Gastroesophageal sphincter (tissue), 4 donors: ENCODE measurements at regions not wholly inside any gene's neighbourhood (a gene's known extent, or its start where the extent isn't known, plus 50 kb on each side); places are given as distances from the start of the nearest gene placed in this dataset.

Source experiments
- ATAC-seq: fragments of 150-250 bp; one replicate; pipeline ENCODE4 v1.9.1; 2016; ENCODE audit warnings: mild to moderate bottlenecking, moderate library complexity
- H3K27ac ChIP-seq, 4 donors: fragments of 200-600 bp; sonication (generic) in 3 of 4; 1 replicate in 3 of 4; 2 replicates in 1 of 4; pipeline ENCODE4 v1.5.1; 2016 to 2019
- H3K27me3 ChIP-seq: fragments of 200-600 bp; sonication (generic); one replicate; pipeline ENCODE4 v1.5.1; 2019
- H3K36me3 ChIP-seq, 2 donors: fragments of 200-600 bp; sonication (generic); one replicate each; pipeline ENCODE4 v1.5.1; 2019; ENCODE audit warnings: control low read depth in 1 of 2
- H3K4me1 ChIP-seq, 3 donors: fragments of 200-600 bp; sonication (generic); 1 replicate in 2 of 3; 2 replicates in 1 of 3; pipeline ENCODE4 v1.5.1; 2016 to 2019; ENCODE audit warnings: control low read depth in 2 of 3
- H3K4me3 ChIP-seq, 2 donors: fragments of 200-600 bp; sonication (generic); one replicate each; pipeline ENCODE4 v1.5.1; 2019; ENCODE audit warnings: mild to moderate bottlenecking in 1 of 2, moderate library complexity in 1 of 2
- H3K9me3 ChIP-seq, 3 donors: fragments of 200-600 bp; sonication (generic); one replicate each; pipeline ENCODE4 v1.5.1; 2017 to 2019; ENCODE audit warnings: control low read depth in 2 of 3
- EP300 ChIP-seq: sonication (generic); formaldehyde crosslinking; IDR thresholded peaks from one replicate; pipeline ENCODE4 v1.6.1; 2017; ENCODE audit warnings: antibody characterized with exemption, mild to moderate bottlenecking
- POLR2A ChIP-seq, 2 donors: fragments of 450-650 bp; IDR thresholded peaks; one replicate each; pipeline ENCODE4 v1.6.1; 2017; ENCODE audit warnings: antibody characterized with exemption in 2 of 2, mild to moderate bottlenecking in 2 of 2, moderate library complexity in 1 of 2
- POLR2AphosphoS5 ChIP-seq: sonication (generic); formaldehyde crosslinking; IDR thresholded peaks from one replicate; pipeline ENCODE4 v1.6.1; 2017; ENCODE audit warnings: antibody characterized with exemption
- WGBS, 2 donors: methylation state at CpG; one replicate each; pipeline ENCODE4 v1.1.5; 2018; ENCODE audit warnings: low coverage in 1 of 2; 5-methylcytosine and 5-hydroxymethylcytosine counted together
- TF ChIP-seq, protein P1 (sequence below), 4 experiments: fragments of 200-600 bp in 2 of 4; fragments of 450-650 bp in 2 of 4; sonication (generic) in 1 of 4; IDR thresholded peaks; one replicate each; pipeline ENCODE4 v1.5.1; 2017 to 2019; ENCODE audit warnings: antibody characterized with exemption in 4 of 4, mild to moderate bottlenecking in 2 of 4, moderate library complexity in 2 of 4

DNA sequence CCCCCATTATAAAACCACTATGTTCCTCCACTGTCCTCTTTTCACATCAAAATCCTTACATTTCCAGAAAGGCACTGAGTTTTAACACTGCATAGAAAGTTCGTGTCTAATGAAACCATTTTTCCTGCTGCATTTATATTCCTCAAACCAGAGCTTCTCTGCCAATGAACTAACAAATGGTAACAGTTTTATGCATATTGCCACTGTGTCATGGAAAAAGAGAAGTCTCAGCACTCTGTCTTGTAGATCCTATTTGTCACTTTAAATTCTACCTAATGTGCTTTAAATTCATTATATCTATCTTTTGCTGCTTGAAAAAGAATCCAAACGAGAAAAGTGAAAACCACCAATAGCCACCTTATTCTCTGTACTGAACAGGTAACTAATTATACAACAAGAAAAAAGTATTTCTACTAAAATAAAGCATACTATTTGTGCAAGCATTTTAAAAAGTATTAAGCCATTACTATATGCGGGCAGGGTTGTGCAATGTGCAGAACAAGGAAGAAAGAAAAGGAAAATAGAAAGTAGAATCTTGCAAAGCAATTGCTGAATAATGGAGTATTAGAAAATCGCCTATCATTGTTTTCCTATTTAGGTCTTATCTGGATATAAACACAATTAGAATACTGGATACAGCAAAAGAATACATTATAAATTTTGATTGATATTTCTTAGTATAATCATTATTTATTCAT lies 328.9 kb downstream of the ZEB2 start:
- Histone ChIP-seq H3K36me3 (no peaks in the 10 kb centered on the region), H3K9me3 (no peaks in the 10 kb centered on the region), H3K4me1 (no peaks in the 10 kb centered on the region), H3K27me3 (no peaks in the 10 kb centered on the region), H3K4me3 (no peak overlapping the region), H3K27ac (no peak overlapping the region)
- ATAC-seq = no peak
- 84 to 87% methylated on average over 4 of the region's 4 CpGs for WGBS, 2 donors
- TF ChIP-seq, protein P1, sequence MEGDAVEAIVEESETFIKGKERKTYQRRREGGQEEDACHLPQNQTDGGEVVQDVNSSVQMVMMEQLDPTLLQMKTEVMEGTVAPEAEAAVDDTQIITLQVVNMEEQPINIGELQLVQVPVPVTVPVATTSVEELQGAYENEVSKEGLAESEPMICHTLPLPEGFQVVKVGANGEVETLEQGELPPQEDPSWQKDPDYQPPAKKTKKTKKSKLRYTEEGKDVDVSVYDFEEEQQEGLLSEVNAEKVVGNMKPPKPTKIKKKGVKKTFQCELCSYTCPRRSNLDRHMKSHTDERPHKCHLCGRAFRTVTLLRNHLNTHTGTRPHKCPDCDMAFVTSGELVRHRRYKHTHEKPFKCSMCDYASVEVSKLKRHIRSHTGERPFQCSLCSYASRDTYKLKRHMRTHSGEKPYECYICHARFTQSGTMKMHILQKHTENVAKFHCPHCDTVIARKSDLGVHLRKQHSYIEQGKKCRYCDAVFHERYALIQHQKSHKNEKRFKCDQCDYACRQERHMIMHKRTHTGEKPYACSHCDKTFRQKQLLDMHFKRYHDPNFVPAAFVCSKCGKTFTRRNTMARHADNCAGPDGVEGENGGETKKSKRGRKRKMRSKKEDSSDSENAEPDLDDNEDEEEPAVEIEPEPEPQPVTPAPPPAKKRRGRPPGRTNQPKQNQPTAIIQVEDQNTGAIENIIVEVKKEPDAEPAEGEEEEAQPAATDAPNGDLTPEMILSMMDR (IDR thresholded peaks at IDR 0.05) = no peak
- TF ChIP-seq EP300 (no peak), POLR2AphosphoS5 (no peak), POLR2A (IDR thresholded peaks at IDR 0.05) (no peak)

DNA sequence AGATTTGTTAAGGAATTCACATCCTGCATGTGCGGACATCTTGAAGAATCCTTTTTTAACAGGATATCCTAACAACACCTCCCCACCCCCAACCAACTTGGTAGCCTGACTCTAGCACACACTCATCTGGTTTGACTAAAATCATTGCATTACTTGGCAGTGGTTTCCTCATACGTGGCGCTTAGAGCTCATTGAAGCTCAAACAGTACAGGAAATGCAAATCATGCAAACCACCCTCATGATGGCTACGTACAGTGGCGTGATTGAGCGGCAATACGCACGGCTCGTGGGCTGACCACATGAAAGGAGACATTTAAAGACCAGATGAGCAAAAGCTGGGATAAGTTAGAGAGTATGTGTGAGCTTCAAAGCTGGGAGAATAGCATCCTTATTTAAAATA lies 336.2 kb downstream of the ZEB2 start:
- no peak for TF ChIP-seq POLR2A (IDR thresholded peaks at IDR 0.05)
- TF ChIP-seq, protein P1 (IDR thresholded peaks at IDR 0.05) = no peak
- no peak for TF ChIP-seq EP300
- no peak for TF ChIP-seq POLR2AphosphoS5
- WGBS, 2 donors = 86 to 88% methylated on average over 9 of the region's 9 CpGs
- Histone ChIP-seq H3K27me3 (no peaks in the 10 kb centered on the region), H3K27ac (no peak overlapping the region), H3K4me1 (no peaks in the 10 kb centered on the region), H3K9me3 (no peaks in the 10 kb centered on the region), H3K36me3 (no peaks in the 10 kb centered on the region), H3K4me3 (no peak overlapping the region)
- ATAC-seq = no peak

DNA sequence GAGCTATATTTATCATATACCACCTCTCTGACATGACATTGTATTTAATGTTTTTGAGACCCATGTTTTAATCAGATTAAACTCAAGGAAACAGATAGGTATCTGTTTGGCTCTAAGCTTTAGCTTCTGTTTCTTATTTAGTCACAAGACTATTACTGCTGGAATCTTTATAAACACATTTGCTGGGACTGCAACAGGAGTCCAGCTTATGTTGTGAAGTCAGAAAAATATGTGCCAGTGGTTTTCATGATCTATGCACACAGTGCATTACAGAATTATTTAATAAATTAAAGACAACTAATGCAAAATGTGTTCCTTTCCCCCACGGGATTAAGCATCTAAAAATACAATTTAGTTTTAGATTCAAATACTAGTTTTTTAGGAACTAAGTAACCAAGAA lies 338.9 kb downstream of the ZEB2 start:
- WGBS, 2 donors = 55 to 75% methylated on average over 1 of the region's 1 CpG

DNA sequence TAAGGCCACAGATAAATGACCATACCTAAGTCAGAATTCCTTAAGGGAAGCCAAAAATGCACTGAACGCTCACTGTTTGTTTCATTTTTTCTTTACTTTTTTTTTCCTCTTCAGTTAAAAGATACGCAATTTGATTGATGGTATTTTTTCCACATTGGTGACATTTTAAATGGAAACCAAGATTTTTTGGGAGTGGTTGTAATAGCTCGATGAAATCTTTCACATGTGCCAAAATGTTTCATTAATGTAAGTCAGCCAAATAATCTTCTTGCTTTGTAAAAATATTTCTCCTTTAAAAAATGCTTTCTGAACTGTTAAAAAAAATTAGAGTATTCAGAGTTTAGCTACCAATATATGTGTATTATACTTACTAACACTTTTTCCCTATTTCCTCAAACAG lies 339.8 kb downstream of the ZEB2 start:
- H3K27me3 ChIP-seq = no peaks in the 10 kb centered on the region
- ATAC-seq = no peak
- H3K4me1 ChIP-seq = no peaks in the 10 kb centered on the region
- WGBS, 2 donors = 37 to 55% methylated on average over 3 of the region's 3 CpGs
- TF ChIP-seq POLR2AphosphoS5 = no peak
- H3K9me3 ChIP-seq = no peaks in the 10 kb centered on the region
- no peak overlapping the region for H3K27ac ChIP-seq
- H3K36me3 ChIP-seq = no peaks in the 10 kb centered on the region
- H3K4me3 ChIP-seq = no peak overlapping the region

More for the DNA sequence above, 338.9 kb downstream of the ZEB2 start:
- no peak for ATAC-seq
- no peaks in the 10 kb centered on the region for H3K9me3 ChIP-seq
- H3K4me3 ChIP-seq = no peak overlapping the region
- H3K36me3 ChIP-seq = no peaks in the 10 kb centered on the region
- H3K27me3 ChIP-seq = no peaks in the 10 kb centered on the region
- no peak overlapping the region for H3K27ac ChIP-seq
- TF ChIP-seq, protein P1 (IDR thresholded peaks at IDR 0.05) = no peak
- TF ChIP-seq POLR2AphosphoS5 (no peak), POLR2A (IDR thresholded peaks at IDR 0.05) (no peak), EP300 (no peak)
- no peaks in the 10 kb centered on the region for H3K4me1 ChIP-seq

DNA sequence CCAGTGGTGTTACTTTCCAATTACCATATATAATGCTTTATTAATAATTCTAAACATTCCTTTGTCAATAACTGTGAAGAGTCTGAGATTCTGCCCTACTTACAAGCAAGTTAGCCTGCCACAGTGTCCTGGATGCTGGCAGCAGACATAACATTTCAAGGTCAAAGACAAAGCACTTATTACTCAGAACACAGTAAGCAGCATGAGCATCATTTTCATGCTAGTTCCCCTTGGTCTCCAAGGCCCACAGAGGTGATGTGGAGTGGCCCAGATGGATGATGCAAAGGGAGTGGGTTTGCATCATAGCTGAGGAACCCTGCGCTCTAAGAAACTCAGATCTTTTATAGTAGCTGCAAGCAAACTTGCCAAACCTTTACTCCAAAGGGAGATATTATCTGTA lies 349.7 kb downstream of the ZEB2 start:
- Histone ChIP-seq H3K27ac (no peak overlapping the region), H3K36me3 (no peaks in the 10 kb centered on the region), H3K27me3 (no peaks in the 10 kb centered on the region), H3K9me3 (no peaks in the 10 kb centered on the region), H3K4me1 (no peaks in the 10 kb centered on the region), H3K4me3 (no peak overlapping the region)
- 82 to 86% methylated on average over 1 of the region's 1 CpG for WGBS, 2 donors
- no peak for TF ChIP-seq EP300
- TF ChIP-seq POLR2A (IDR thresholded peaks at IDR 0.05) = no peak
- TF ChIP-seq, protein P1 (IDR thresholded peaks at IDR 0.05) = no peak
- TF ChIP-seq POLR2AphosphoS5 = no peak
- no peak for ATAC-seq
